Liver (tissue), 7 donors: ENCODE measurements at regions not wholly inside any gene's neighbourhood (a gene's known extent, or its start where the extent isn't known, plus 50 kb on each side); places are given as distances from the start of the nearest gene placed in this dataset.

Source experiments
- DNase-seq: peaks from one replicate; pipeline ENCODE4 v3.0.0-alpha.2; 2017; ENCODE audit warnings: low spot score
- H3K27ac ChIP-seq, 2 donors: one replicate each; pipeline ENCODE4 v1.7.0; 2013; ENCODE audit warnings: inconsistent platforms in 2 of 2, low read length in 2 of 2, control low read depth in 1 of 2, low read depth in 1 of 2, mild to moderate bottlenecking in 1 of 2
- H3K27me3 ChIP-seq, 4 donors: one replicate each; pipeline versions ENCODE4 v1.6.1 to v1.7.0; 2013; ENCODE audit warnings: low read length in 3 of 4, inconsistent platforms in 1 of 4, mild to moderate bottlenecking in 1 of 4, moderate library complexity in 1 of 4; ENCODE audit not compliant: control insufficient read depth in 4 of 4, insufficient read depth in 4 of 4
- H3K36me3 ChIP-seq, 4 donors: one replicate each; pipeline versions ENCODE4 v1.6.1 to v1.7.0; 2013; ENCODE audit warnings: low read length in 3 of 4, mild to moderate bottlenecking in 3 of 4, low read depth in 1 of 4, moderate library complexity in 1 of 4; ENCODE audit not compliant: control insufficient read depth in 4 of 4, insufficient read depth in 3 of 4
- H3K4me1 ChIP-seq, 4 donors: one replicate each; pipeline versions ENCODE4 v1.6.1 to v1.7.0; 2013; ENCODE audit warnings: low read length in 3 of 4, mild to moderate bottlenecking in 3 of 4, moderate library complexity in 1 of 4; ENCODE audit not compliant: control insufficient read depth in 4 of 4, insufficient read depth in 4 of 4
- H3K4me3 ChIP-seq, 3 donors: one replicate each; pipeline versions ENCODE4 v1.6.1 to v1.7.0; 2013; ENCODE audit warnings: low read length in 3 of 3, control low read depth in 1 of 3, low read depth in 1 of 3, mild to moderate bottlenecking in 1 of 3
- H3K9ac ChIP-seq, 2 donors: one replicate each; pipeline ENCODE4 v1.7.0; 2013; ENCODE audit warnings: low read length in 2 of 2, mild to moderate bottlenecking in 2 of 2, moderate library complexity in 2 of 2, control low read depth in 1 of 2, low read depth in 1 of 2
- H3K9me3 ChIP-seq, 4 donors: one replicate each; pipeline versions ENCODE4 v1.6.1 to v1.7.0; 2013; ENCODE audit warnings: low read length in 3 of 4; ENCODE audit not compliant: control insufficient read depth in 4 of 4
- ATF3 ChIP-seq: IDR thresholded peaks from 2 replicates; pipeline ENCODE4 v1.6.1; 2016; ENCODE audit warnings: antibody characterized with exemption
- EGR1 ChIP-seq, 2 donors: IDR thresholded peaks; 2 replicates each; pipeline ENCODE4 v1.6.1; 2016 to 2018; ENCODE audit warnings: antibody characterized with exemption in 2 of 2, low read depth in 2 of 2
- FOXA1 ChIP-seq: IDR thresholded peaks from 2 replicates; pipeline ENCODE4 v1.6.1; 2016; ENCODE audit warnings: antibody characterized with exemption
- FOXA2 ChIP-seq: IDR thresholded peaks from 2 replicates; pipeline ENCODE4 v1.6.1; 2016; ENCODE audit warnings: antibody characterized with exemption
- GABPA ChIP-seq, 2 donors: IDR thresholded peaks in 1 of 2; conservative IDR thresholded peaks in 1 of 2; 2 replicates each; pipeline ENCODE4 v1.6.1; 2016; ENCODE audit warnings: antibody characterized with exemption in 2 of 2, mild to moderate bottlenecking in 1 of 2, moderate library complexity in 1 of 2
- HNF4A ChIP-seq, 2 donors: conservative IDR thresholded peaks; 2 replicates each; pipeline ENCODE4 v1.6.1; 2016; ENCODE audit warnings: antibody characterized with exemption in 2 of 2, mild to moderate bottlenecking in 2 of 2
- HNF4G ChIP-seq: IDR thresholded peaks from 2 replicates; pipeline ENCODE4 v1.6.1; 2016; ENCODE audit warnings: antibody characterized with exemption
- JUND ChIP-seq, 2 donors: IDR thresholded peaks; 2 replicates each; pipeline ENCODE4 v1.6.1; 2016; ENCODE audit warnings: antibody characterized with exemption in 2 of 2
- MAX ChIP-seq: IDR thresholded peaks from 2 replicates; pipeline ENCODE4 v1.6.1; 2016; ENCODE audit warnings: antibody characterized with exemption
- NR2F2 ChIP-seq: IDR thresholded peaks from 2 replicates; pipeline ENCODE4 v1.6.1; 2016; ENCODE audit warnings: antibody characterized with exemption
- REST ChIP-seq: IDR thresholded peaks from 2 replicates; pipeline ENCODE4 v1.6.1; 2016; ENCODE audit warnings: antibody characterized with exemption, mild to moderate bottlenecking
- RXRA ChIP-seq, 2 donors: IDR thresholded peaks; 2 replicates each; pipeline ENCODE4 v1.6.1; 2017 to 2018; ENCODE audit warnings: antibody characterized with exemption in 2 of 2, mild to moderate bottlenecking in 1 of 2
- SP1 ChIP-seq: IDR thresholded peaks from 2 replicates; pipeline ENCODE4 v1.6.1; 2018; ENCODE audit warnings: antibody characterized with exemption, mild to moderate bottlenecking
- TAF1 ChIP-seq: conservative IDR thresholded peaks from 2 replicates; pipeline ENCODE4 v1.6.1; 2016; ENCODE audit warnings: antibody characterized with exemption, mild to moderate bottlenecking
- YY1 ChIP-seq: IDR thresholded peaks from 2 replicates; pipeline ENCODE4 v1.6.1; 2016; ENCODE audit warnings: antibody characterized with exemption, mild to moderate bottlenecking
- ZBTB33 ChIP-seq: IDR thresholded peaks from 2 replicates; pipeline ENCODE4 v1.6.1; 2016; ENCODE audit warnings: antibody characterized with exemption
- WGBS: extraction: QIAGEN DNeasy Blood & Tissue Kit; methylation state at CpG from one replicate; pipeline ENCODE4 v1.1.7; 2013; 5-methylcytosine and 5-hydroxymethylcytosine counted together
- donor health status: healthy.
- donor health status: healthy.
- donor health status: healthy.
- donor health status: healthy.

GRCh38 chr2:12014088-12014960, 267.9 kb downstream of the LPIN1 start:
- Histone ChIP-seq H3K9ac (no peak overlapping the region), H3K36me3 (no peaks in the 10 kb centered on the region), H3K27me3 (no peaks in the 10 kb centered on the region), H3K27ac (no peak overlapping the region), H3K4me1 (peaks cover 0 to 14% (median 8%) of the 10 kb centered on the region in 4 donors), H3K9me3 (no peaks in the 10 kb centered on the region), H3K4me3 (no peak overlapping the region)
- WGBS, result 76% methylated on average over 9 of the region's 9 CpGs
- TF ChIP-seq EGR1 (IDR thresholded peaks at IDR 0.05; ENCODE audit: low read depth in 2 of 2), result no peak
- TF ChIP-seq FOXA1, result no peak
- no peak for TF ChIP-seq ATF3
- TF ChIP-seq TAF1, result no peak
- no peak for TF ChIP-seq REST
- no peak for TF ChIP-seq ZBTB33
- DNase-seq, result no peak

GRCh38 chr2:12017499-12018157, 271.2 kb downstream of the LPIN1 start:
- WGBS, result 79% methylated on average over 11 of the region's 11 CpGs
- no peak for DNase-seq
- H3K9me3 ChIP-seq, result peaks cover 0 to 11% (median 4%) of the 10 kb centered on the region in 4 donors
- no peaks in the 10 kb centered on the region for H3K4me1 ChIP-seq
- no peaks in the 10 kb centered on the region for H3K36me3 ChIP-seq
- H3K9ac ChIP-seq, result no peak overlapping the region
- H3K27ac ChIP-seq, result no peak overlapping the region
- H3K27me3 ChIP-seq, result no peaks in the 10 kb centered on the region
- H3K4me3 ChIP-seq, result no peak overlapping the region
- no peak for TF ChIP-seq SP1
- no peak for TF ChIP-seq RXRA (IDR thresholded peaks at IDR 0.05)
- TF ChIP-seq NR2F2, result no peak
- TF ChIP-seq ZBTB33, result no peak
- no peak for TF ChIP-seq MAX
- TF ChIP-seq ATF3, result no peak
- TF ChIP-seq FOXA1, result no peak
- no peak for TF ChIP-seq TAF1
- no peak for TF ChIP-seq FOXA2
- TF ChIP-seq HNF4G, result no peak
- no peak for TF ChIP-seq EGR1 (IDR thresholded peaks at IDR 0.05; ENCODE audit: low read depth in 2 of 2)
- no peak for TF ChIP-seq REST
- TF ChIP-seq YY1, result no peak
- TF ChIP-seq GABPA (IDR thresholded peaks at IDR 0.05 in 1 of 2, conservative IDR thresholded peaks at IDR 0.05 in 1 of 2), result no peak
- TF ChIP-seq JUND (IDR thresholded peaks at IDR 0.05), result no peak
- no peak for TF ChIP-seq HNF4A (conservative IDR thresholded peaks at IDR 0.05)
